ENCODE measurements at regions not wholly inside any gene's neighbourhood (a gene's known extent, or its start where the extent isn't known, plus 50 kb on each side); places are given as distances from the start of the nearest gene placed in this dataset.

DNA sequence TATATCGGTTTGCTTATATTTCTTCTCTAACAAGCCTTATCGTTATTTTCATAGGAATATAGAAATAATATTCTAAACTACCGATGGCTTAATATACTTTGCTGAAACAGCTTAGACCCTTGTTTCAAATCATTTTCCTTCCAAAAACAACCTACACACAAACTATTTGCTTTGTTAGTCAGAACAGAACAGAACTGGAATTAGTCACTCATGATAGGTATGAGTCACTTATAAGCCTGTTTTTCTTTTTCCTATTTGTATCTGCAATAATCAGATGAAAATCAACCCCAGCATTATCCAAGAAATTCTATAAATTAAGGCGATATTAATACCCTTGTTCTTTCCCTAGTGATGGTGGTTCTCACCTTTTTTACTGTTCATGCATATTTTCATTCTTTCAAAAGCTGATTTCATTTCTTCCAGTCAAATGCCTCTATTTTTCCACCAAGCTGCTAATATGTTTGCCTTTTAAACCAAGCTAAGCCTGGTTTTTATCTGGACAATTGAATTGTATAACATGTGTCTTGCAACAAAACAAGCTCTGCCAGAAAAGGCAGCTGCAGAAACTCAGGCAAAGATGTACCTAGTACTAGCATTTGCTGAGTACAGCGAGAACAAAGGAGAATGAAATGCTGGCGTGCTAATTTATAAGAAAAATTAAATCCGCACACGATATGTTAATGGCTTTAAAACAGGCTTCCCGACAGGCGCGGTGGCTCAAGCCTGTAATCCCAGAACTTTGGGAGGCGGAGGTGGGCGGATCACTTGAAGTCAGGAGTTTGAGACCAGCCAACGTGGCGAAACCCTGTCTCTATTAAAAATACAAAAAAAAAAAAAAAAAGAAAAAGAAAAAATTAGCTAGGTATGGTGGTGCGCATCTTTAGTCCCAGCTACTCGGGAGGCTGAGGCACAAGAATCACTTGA, 1418.2 kb downstream of the AACS start:
- TF ChIP-seq EZH2 (IDR thresholded peaks at IDR 0.05; ENCODE audit: insufficient read depth, poor library complexity, severe bottlenecking) (no peak), EZH2phosphoT487 (IDR thresholded peaks at IDR 0.05; ENCODE audit: insufficient read depth, low read depth) (no peak)

Measured in GM23248 (cell line).